ENCODE measurements at regions not wholly inside any gene's neighbourhood (a gene's known extent, or its start where the extent isn't known, plus 50 kb on each side); places are given as distances from the start of the nearest gene placed in this dataset.

DNA sequence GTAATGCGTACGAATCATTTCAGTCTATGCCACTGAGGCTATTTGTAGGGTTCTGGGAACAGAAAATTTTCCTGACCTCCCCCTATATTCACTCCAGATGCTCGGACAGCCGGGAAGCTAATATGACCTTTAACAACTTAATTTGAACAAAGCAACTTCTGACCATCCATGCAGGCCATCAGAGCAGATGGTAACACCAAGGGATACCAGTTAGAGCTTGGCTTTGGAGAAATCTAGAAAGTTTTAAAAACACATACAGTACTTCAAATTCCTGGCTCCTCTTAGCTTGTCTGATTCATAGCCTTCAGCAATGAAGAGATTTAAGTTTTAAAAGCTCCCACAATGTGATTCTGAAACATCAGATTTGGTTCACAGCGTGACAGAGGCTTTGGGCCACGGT, 257.3 kb downstream of the GPAM start:
- H3K27ac ChIP-seq, result no peak overlapping the region
- 86 to 88% (median 87%) methylated on average over 6 of the region's 6 CpGs for WGBS, 4 donors
- H3K4me1 ChIP-seq (replicated peaks in 1 of 2), result no peaks in the 10 kb centered on the region
- no peak overlapping the region for H3K4me3 ChIP-seq
- H3K9me3 ChIP-seq (replicated peaks in 1 of 3), result no peaks in the 10 kb centered on the region
- TF ChIP-seq, protein P1, sequence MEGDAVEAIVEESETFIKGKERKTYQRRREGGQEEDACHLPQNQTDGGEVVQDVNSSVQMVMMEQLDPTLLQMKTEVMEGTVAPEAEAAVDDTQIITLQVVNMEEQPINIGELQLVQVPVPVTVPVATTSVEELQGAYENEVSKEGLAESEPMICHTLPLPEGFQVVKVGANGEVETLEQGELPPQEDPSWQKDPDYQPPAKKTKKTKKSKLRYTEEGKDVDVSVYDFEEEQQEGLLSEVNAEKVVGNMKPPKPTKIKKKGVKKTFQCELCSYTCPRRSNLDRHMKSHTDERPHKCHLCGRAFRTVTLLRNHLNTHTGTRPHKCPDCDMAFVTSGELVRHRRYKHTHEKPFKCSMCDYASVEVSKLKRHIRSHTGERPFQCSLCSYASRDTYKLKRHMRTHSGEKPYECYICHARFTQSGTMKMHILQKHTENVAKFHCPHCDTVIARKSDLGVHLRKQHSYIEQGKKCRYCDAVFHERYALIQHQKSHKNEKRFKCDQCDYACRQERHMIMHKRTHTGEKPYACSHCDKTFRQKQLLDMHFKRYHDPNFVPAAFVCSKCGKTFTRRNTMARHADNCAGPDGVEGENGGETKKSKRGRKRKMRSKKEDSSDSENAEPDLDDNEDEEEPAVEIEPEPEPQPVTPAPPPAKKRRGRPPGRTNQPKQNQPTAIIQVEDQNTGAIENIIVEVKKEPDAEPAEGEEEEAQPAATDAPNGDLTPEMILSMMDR (IDR thresholded peaks at IDR 0.05), result no peak
- no peak for TF ChIP-seq POLR2A (IDR thresholded peaks at IDR 0.05)
- intact Hi-C loops (cut with DNase I), result no loop called here
- no peaks in the 10 kb centered on the region for H3K36me3 ChIP-seq (replicated peaks in 1 of 2)
- no peaks in the 10 kb centered on the region for H3K27me3 ChIP-seq
- no peak for DNase-seq

DNA sequence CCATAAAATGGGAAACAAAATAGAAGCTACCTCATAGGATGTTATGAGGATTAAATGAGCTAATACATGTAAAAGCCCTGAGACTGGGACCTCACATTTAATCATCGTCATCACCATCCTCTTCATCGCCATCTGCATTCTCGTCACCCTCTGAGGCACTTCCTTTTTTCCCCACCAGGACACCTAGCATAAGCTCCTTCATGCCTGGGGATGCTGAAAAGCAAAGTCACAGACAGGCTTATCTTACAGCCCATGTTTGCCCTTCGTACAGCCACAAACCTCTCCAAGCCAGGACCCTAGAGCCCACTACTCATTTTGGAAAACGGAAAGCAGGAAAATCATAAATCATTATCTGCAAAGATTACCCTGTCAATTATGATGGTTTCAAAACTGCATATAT, 249.6 kb downstream of the GPAM start:
- no peaks in the 10 kb centered on the region for H3K36me3 ChIP-seq (replicated peaks in 1 of 2)
- DNase-seq, result no peak
- TF ChIP-seq, protein P1 (IDR thresholded peaks at IDR 0.05), result no peak
- no peak for TF ChIP-seq POLR2A (IDR thresholded peaks at IDR 0.05)
- no peak overlapping the region for H3K27ac ChIP-seq
- H3K4me1 ChIP-seq (replicated peaks in 1 of 2), result no peaks in the 10 kb centered on the region
- 69 to 84% (median 75%) methylated on average over 5 of the region's 5 CpGs for WGBS, 4 donors
- no peaks in the 10 kb centered on the region for H3K27me3 ChIP-seq
- no peaks in the 10 kb centered on the region for H3K9me3 ChIP-seq (replicated peaks in 1 of 3)
- intact Hi-C loops (cut with DNase I), result no loop called here
- no peak overlapping the region for H3K4me3 ChIP-seq

DNA sequence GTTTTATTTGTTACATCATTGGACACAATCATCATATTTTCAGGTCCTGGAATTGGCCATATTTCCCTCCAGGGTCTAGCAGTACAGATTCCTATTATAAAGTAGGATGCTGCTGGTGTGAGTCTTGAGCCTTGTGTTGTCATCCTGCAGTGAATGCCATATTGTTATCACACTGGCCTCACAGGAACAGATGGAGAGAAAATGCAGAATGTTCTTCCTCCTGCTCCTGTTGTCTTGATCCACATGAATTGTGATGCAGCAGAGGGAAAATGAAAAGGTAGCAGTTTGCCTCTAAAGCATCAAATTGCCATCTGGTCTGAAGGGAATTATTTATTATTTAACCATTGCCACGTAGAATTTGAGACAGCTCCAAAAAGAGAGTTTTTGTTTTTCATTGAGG, 248.6 kb downstream of the GPAM start:
- Histone ChIP-seq H3K4me1 (replicated peaks in 1 of 2) (no peaks in the 10 kb centered on the region), H3K4me3 (no peak overlapping the region), H3K27me3 (no peaks in the 10 kb centered on the region), H3K9me3 (replicated peaks in 1 of 3) (no peaks in the 10 kb centered on the region), H3K36me3 (replicated peaks in 1 of 2) (no peaks in the 10 kb centered on the region), H3K27ac (no peak overlapping the region)
- TF ChIP-seq, protein P1 (IDR thresholded peaks at IDR 0.05), result no peak
- TF ChIP-seq POLR2A (IDR thresholded peaks at IDR 0.05), result no peak
- 67 to 91% (median 80%) methylated on average over 1 of the region's 1 CpG for WGBS, 4 donors
- DNase-seq, result no peak
- intact Hi-C loops (cut with DNase I), result no loop called here

DNA sequence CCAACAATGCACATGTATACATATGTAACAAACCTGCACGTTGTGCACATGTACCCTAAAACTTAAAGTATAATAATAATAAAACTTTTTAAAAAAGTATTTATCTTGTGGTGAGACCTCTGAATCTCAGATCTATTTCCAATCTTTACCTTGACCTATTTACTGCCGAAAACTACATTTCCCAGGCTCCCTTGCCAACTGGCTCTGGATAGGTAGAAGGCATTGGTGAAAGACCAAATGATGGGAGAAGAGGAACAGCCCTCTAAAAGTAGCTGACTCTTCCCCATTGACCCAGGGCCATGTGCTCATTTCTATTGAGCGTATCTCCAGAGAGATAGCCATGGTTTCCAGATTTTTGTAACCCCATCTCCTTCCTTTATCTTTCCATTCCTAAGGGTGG, 247.4 kb downstream of the GPAM start:
- Histone ChIP-seq H3K4me3 (no peak overlapping the region), H3K9me3 (replicated peaks in 1 of 3) (no peaks in the 10 kb centered on the region), H3K4me1 (replicated peaks in 1 of 2) (no peaks in the 10 kb centered on the region), H3K36me3 (replicated peaks in 1 of 2) (no peaks in the 10 kb centered on the region), H3K27me3 (no peaks in the 10 kb centered on the region), H3K27ac (no peak overlapping the region)
- intact Hi-C loops (cut with DNase I), result no loop called here
- TF ChIP-seq, protein P1 (IDR thresholded peaks at IDR 0.05), result no peak
- TF ChIP-seq POLR2A (IDR thresholded peaks at IDR 0.05), result no peak
- WGBS, 4 donors, result 71 to 80% (median 75%) methylated on average over 3 of the region's 3 CpGs
- no peak for DNase-seq
